BJ (cell line): ENCODE measurements at regions not wholly inside any gene's neighbourhood (a gene's known extent, or its start where the extent isn't known, plus 50 kb on each side); places are given as distances from the start of the nearest gene placed in this dataset.
"Not testable (repeated sequence)": the region's sequence is repeated elsewhere in the genome, so short reads cannot be mapped to it uniquely, and the experiment has no call there.

Experiments used
- CTCF ChIA-PET: fragments of 350-600 bp; formaldehyde crosslinking; extraction: SDS; loops from one replicate; lab custom pipeline; 2021; ENCODE audit warnings: antibody characterized with exemption, inconsistent platforms; lab: Yijun Ruan, JAX
- POLR2A ChIA-PET: fragments of 300-600 bp; sonication (Branson Sonifier 250); formaldehyde crosslinking; extraction: SDS; loops from one replicate; lab custom pipeline; 2021; ENCODE audit warnings: antibody characterized with exemption; lab: Charles Lee
- DNase-seq: peaks from one replicate; pipeline ENCODE4 v3.0.0-alpha.2; 2011; ENCODE audit warnings: low read depth
- H3K27me3 ChIP-seq: 2 replicates; pipeline ENCODE4 v1.6.0; 2011; ENCODE audit warnings: low read length; ENCODE audit not compliant: control insufficient read depth, insufficient read depth
- H3K36me3 ChIP-seq: 2 replicates; pipeline ENCODE4 v1.5.1; 2011; ENCODE audit warnings: low read length; ENCODE audit not compliant: control insufficient read depth, insufficient read depth
- H3K4me3 ChIP-seq: 2 replicates; pipeline ENCODE4 v1.5.1; 2011; ENCODE audit warnings: low read depth, mild to moderate bottlenecking, control low read depth, low read length
- CTCF ChIP-seq: IDR thresholded peaks from 2 replicates; pipeline ENCODE4 v1.5.1; 2011; ENCODE audit warnings: low read depth, mild to moderate bottlenecking, control low read depth, inconsistent platforms, low read length, moderate library complexity; ENCODE audit not compliant: insufficient read depth

GRCh38 chr16:16972831-16973230, 497.9 kb downstream of the XYLT1 start:
- DNase-seq = no peak
- Histone ChIP-seq H3K4me3 (no peak overlapping the region), H3K27me3 (no peaks in the 10 kb centered on the region), H3K36me3 (no peaks in the 10 kb centered on the region)
- TF ChIP-seq CTCF = no peak
- ChIA-PET POLR2A (no interaction called here), CTCF (interaction anchor here (0.9 kb wide), 1 partner anchor 86 kb away, joined by 4 read pairs; no protein-coding TSS in a partner anchor)

DNA sequence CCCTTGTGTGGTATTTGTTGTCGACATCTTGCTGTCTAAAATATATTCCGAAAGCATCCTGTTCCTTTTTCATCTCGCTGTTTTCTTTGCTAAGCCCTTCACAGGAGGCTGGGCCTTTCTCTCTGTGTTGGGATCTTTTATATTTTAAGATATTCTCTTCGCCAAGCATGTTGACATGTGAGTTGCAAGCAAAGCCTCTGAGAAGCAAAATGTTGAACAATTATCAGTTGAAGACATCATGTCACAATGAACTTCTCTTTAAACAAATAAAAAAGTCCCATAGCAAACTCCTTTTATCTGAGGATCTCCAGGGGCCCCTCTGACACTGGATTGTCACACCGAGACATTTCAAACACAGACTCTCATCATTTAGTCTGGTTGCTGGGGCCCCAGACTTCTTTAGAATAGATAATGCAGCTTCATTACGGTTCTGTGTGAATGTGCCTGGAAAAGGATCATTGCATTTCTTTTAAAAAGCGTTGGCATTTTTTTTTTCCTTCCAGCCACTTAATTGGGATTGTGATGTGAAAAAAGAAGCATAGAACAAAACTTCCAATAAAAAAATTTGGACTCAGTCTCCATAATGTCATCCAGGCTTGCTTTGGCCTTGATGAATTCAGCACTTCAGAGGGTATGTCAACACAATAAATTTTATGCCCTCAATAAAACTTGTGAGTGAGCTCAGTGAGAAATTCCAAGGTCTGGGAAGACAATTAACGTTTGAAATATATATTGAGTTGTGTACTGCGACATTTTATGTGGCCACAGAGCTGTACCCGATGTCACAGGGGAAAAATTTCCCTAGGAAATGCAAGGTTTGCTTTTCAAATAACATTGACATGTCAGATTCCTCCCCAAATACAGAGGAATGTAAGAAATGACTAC, 496.8 kb downstream of the XYLT1 start:
- no peak for TF ChIP-seq CTCF
- H3K36me3 ChIP-seq = no peaks in the 10 kb centered on the region
- POLR2A ChIA-PET = no interaction called here
- DNase-seq = no peak
- H3K27me3 ChIP-seq = no peaks in the 10 kb centered on the region
- CTCF ChIA-PET = no interaction called here
- no peak overlapping the region for H3K4me3 ChIP-seq

DNA sequence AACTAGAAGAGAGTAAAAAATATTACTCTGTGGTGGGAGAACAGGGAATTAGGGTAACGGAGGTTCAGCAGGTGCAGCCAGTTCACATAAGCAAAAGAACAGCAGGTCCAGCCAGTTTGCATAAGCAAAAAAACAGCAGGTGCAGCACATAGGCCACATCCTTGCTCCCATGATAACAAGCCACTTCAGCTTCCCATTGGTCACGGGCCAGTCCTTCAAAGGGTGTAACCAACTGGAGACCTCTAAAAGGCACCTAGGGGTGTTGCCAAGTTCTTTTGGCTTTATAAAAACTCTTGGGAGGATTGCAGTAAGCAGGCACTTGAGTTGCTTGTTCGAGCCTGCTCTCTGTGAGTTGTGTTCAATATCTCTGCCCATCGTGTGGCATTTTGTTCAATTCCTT, 488.1 kb downstream of the XYLT1 start:
- TF ChIP-seq CTCF = no peak
- Histone ChIP-seq H3K27me3 (no peaks in the 10 kb centered on the region), H3K36me3 (no peaks in the 10 kb centered on the region), H3K4me3 (no peak overlapping the region)
- POLR2A ChIA-PET = no interaction called here
- no peak for DNase-seq
- CTCF ChIA-PET = no interaction called here

DNA sequence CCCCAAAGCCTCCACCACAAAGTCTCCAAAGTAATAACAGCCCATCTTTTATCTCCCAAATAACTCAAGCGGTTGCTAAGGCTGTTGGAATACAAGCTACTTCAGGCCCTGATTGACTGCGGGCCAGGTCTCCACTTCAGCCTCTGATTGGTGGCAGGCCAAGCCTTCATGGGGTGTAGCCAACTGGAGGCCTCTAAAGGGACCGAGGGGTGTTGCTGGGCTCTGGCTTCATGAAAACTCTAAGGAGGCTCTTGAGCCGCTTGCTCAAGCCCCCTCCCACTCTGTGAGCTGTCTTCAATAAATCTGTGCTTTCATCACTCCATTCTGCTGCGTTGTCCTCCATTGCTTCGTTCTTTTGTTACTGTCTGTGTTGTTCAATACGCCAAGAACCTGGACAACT, 487.2 kb downstream of the XYLT1 start:
- no peak for TF ChIP-seq CTCF
- ChIA-PET POLR2A (no interaction called here), CTCF (no interaction called here)
- H3K4me3 ChIP-seq = no peak overlapping the region
- DNase-seq = no peak
- H3K27me3 ChIP-seq = no peaks in the 10 kb centered on the region
- no peaks in the 10 kb centered on the region for H3K36me3 ChIP-seq

DNA sequence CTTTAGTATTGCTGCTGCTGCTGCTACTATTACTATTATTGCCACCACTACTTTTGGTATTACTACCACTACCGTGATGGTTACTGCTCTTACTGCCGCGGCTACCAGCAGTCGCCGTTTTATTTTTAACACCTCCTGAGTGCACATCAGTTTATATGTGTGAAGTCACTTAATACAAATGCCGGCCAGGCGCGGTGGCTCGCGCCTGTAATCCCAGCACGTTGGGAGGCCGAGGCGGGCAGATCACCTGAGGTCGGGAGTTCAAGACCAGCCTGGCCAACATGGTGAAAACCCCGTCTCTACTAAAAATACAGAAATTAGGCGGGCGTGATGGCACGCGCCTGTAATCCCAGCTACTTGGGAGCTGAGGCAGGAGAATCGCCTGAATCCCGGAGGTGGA, 486.7 kb downstream of the XYLT1 start:
- POLR2A ChIA-PET, DNase-seq, H3K4me3 ChIP-seq, H3K36me3 ChIP-seq, H3K27me3 ChIP-seq: not testable (repeated sequence)
- CTCF ChIA-PET = interaction anchor here (0.6 kb wide), 1 partner anchor 14 kb away, joined by 3 read pairs; no protein-coding TSS in a partner anchor

DNA sequence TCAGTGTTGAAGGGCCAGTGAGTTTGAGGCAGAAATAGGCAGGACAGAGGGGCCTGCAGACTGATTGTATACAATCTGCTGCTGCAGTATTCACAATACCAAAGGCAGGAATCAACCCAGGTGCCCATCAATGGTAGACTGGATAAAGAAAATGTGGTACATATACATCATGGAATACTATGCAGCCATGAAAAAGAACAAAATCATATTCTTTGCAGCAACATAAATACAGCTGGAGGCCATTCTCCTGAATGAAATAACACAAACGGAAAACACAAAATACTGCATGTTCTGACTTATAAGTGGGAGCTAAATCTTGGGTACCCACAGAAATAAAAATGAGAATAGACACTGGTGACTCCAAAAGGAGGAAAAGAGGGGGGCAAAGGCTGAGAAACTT, 485.1 kb downstream of the XYLT1 start:
- H3K36me3 ChIP-seq = no peaks in the 10 kb centered on the region
- no peak for TF ChIP-seq CTCF
- POLR2A ChIA-PET = no interaction called here
- CTCF ChIA-PET = no interaction called here
- no peak overlapping the region for H3K4me3 ChIP-seq
- no peaks in the 10 kb centered on the region for H3K27me3 ChIP-seq
- no peak for DNase-seq
